ENCODE measurements at regions not wholly inside any gene's neighbourhood (a gene's known extent, or its start where the extent isn't known, plus 50 kb on each side); places are given as distances from the start of the nearest gene placed in this dataset.
"Not testable (repeated sequence)": the region's sequence is repeated elsewhere in the genome, so short reads cannot be mapped to it uniquely, and the experiment has no call there.

DNA sequence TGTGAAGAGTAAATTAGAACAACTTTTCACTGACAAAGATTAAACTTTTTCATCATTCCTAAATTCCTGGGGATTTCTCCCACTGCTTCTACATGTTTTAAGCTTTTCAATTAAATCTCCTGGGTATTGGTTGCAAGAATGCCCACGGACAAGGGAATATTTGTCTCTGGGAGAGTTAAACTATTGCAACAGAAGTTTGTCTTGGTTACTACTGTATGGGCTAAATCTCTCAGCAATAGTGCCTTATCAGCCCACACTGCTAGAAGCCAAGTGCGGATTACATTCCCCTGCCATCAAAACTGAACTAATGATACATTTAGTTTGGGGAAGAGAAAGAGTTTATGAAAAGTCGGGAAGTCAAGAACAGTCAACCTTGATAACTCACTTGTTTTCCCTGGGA lies 528.2 kb upstream of the C9orf72 start:
- DNase-seq (ENCODE audit: low read depth in 3 of 3): no peak

DNA sequence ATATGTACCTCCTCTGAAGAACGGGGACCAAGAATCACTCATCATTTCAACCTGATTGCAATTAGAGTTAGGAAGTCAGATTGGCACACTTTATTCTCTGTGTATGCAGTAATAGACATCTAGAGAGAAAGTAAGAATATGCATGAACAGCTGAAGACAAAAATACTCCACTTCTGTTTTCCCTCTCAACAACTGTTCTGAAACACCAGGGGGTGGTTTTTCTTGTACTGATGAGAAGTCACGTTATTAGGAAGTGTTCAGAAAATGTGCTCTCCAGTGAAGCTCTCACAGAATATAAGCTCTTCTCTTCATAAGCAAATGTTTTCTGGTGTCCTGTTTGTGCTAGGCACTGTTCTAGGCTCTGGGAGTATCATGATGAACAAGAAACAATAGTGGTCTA lies 531.7 kb upstream of the C9orf72 start:
- DNase-seq (ENCODE audit: low read depth in 3 of 3): no peak

DNA sequence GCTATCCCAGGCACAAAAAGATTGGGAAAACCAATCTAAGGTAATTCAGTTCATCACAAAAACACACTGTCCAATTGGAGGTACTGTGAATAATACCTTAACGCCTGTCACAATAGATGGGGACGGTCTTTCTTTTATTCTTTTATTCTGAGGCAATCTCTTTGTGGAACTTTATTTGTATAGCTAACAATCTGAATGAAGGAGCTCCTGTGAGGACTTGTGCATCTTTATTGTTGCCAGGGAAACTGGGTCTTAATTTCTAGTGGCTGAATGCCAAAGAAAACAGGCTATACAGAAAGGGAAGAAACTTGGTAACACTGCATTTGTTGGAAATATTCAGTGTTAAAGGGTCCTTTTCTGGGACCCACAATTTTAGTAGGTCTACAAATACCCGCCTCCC lies 546.9 kb upstream of the C9orf72 start:
- DNase-seq (ENCODE audit: low read depth in 3 of 3): no peak

DNA sequence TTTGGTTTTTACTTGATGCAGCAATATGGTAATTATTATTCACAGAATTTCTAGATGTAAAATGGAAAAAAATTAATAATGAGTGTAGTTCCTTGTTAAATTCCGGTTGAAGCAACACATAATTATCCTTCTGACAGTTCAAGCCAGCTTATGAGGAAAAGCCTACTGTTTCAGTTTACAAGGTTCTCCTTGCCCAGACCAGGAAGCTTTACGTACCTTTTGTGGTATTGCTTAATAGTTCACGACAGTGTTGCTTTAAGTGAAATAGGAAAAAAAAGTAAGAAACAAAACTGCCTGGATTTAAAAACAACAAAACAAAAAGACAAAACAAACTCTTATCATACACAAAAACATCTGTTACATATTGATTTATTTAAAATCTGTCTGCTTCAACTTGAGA lies 547.3 kb upstream of the C9orf72 start:
- DNase-seq (ENCODE audit: low read depth in 3 of 3): no peak

DNA sequence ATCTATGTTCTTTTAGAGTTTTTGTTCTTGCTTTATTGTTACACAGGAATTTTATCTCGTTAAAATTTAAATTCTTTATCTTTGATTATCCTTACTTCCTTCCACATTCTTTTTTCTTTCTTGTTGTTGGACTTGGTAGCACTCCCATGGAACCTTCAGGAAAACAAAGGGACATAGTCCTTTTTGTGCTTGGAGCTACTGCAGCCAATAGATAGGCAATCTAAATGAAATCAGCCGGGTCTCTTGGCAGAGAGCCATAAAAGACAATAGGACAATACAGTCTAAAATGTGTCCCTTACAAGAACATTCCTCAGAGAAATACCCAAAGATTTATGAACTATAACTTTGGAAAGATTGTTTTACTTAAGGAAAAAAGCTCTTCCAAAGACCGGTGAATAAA lies 548.1 kb upstream of the C9orf72 start:
- no peak for DNase-seq (ENCODE audit: low read depth in 3 of 3)

DNA sequence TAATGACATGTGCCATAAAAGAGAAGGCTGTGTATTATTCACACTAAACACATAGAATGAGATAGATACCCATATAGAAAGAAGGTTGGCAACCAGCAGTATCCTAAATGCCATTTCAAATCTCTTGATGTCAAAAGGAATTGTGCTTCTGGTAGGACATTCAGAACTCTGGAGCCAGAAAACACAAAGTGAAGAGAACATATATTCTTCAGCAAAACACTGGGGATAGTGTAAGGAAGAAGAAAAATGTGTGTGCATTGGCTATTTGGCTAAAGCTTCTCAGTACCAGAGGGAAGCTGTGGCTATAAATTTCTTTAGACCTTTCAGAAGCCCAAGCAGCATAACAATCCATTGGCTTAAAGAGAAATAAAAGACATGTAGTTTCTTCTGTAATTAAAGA lies 551.6 kb upstream of the C9orf72 start:
- DNase-seq (ENCODE audit: low read depth in 3 of 3): no peak

DNA sequence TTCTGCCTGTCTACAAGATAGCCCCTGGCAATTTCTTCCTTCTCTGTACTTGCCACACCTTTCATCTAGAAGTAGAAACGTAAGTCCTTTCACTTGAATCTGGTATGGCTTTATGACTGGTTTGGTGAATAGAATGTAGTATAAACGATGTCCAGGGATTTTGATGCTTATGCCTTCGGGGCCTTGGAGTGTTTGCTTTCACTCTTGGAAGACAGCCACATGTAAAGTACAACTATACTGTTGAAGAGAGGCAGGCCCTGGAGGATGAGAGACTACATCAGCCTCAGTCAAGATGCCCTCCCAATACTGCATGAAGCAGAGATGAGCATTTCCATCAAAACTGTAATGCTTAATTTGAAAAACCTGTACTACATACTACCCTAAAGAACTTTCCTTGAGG lies 553.8 kb upstream of the C9orf72 start:
- no peak for DNase-seq (ENCODE audit: low read depth in 3 of 3)

DNA sequence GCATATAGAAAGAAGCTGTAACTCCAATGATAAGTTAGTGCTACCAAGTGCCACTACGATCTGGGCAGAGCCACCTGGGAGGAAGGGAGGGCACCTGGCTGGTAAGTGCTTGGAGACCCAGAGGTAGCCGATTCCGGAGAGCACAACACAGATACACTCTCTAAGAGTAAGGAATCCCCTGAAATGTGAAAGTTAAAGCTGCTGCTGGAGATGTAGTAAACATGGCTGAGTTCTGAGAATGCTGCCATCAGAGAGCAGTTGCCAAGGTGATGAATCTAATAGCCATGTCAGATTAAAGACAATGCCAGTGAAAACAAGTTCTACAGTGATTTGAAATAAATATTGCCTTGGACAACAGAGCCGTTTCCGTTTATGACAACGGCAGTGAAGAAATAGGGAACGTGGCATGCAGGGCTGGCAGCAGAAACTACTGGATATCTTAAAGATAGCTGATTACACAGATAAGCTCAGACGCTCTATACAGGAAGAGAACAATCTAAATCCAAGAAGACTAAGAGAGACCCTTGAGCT lies 561.2 kb upstream of the C9orf72 start:
- no peak for DNase-seq (ENCODE audit: low read depth in 3 of 3)

DNA sequence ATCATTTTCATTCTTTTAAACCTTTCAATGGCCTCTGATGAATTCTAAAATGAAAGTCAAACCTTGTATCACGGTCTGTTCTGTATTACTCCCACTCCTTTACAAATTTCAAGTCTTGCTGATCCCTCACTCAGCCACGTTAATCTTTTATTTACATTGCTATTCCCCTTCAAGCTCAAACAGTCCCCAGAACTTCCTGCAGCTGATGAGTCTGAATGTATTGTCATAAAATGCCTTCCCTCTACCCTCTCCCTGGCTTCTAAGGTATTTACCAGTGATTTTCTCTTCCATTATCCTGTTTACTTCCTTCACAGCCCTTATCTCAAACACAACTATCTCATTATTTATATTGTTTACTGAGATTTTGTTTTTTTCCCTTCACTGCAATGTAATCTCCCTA lies 562.3 kb upstream of the C9orf72 start:
- DNase-seq (ENCODE audit: low read depth in 3 of 3): no peak

DNA sequence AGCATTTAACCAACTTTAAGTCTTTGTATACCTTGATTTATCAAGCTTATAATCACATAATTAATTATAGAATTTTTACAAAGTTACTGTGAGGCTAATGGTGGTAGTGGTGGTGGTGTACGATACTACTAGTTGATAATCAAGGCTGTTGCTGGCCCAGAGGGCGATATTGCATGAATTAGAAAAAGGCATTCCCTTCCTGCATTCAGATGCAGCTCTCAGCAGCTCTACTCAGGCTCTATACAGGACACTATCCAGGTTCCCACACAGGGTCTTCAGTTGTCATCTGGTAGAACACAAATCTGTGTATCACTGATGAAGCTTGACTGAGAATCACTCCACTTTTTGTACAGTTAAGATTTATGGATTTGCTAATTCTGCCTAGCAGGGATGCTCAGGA lies 562.8 kb upstream of the C9orf72 start:
- no peak for DNase-seq (ENCODE audit: low read depth in 3 of 3)

DNA sequence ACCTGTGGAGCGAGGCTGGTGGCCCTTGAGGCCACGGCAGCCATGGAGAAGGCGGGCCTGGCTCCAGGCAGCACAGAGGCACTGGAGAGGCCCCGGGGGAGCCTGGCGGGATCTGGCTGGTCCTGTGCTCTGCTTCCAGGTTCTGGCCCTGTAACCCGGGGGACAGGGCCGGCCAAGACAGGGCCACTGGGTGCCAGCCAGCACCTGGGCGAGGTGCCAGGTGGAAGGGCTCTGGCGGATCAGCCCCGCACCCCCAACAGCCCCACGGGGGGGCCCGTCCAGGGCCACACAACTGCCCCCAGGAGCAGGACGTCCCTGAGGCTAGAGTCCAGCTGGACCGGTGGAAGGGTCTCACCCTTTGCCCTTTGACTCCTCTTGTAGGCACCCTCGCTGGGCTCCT lies 574.1 kb upstream of the C9orf72 start:
- DNase-seq (ENCODE audit: low read depth in 3 of 3): not testable (repeated sequence)

DNA sequence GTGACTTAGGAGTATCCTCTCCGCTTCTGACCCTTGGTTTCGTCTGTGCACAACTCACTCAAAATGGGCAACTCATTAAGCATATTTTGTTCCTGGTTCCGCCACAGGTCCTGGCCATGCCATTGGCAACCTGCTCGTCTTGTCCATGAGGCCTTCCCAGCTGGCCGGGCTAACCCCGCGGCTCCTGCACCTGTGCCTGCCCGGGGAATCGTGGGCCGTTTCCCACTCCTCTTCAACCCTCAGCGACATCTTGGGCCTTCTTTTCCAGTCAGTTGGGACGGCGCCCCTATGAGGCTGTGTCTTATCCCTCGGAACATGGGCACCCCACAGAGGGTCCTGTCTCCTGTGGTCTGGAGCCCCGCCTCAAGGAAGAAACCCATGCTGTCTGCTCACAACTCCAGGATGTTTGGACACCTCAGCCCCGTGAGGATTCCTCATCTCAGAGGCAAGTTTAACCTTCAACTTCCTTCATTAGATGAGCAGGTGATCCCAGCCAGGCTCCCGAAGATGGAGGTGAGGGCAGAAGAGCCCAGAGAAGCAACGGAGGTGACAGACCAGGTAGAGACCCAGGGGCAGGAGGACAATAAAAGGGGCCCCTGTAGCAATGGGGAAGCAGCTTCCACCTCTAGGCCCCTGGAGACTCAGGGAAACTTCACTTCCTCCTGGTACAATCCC lies 574.8 kb upstream of the C9orf72 start:
- DNase-seq (ENCODE audit: low read depth in 3 of 3): not testable (repeated sequence)

DNA sequence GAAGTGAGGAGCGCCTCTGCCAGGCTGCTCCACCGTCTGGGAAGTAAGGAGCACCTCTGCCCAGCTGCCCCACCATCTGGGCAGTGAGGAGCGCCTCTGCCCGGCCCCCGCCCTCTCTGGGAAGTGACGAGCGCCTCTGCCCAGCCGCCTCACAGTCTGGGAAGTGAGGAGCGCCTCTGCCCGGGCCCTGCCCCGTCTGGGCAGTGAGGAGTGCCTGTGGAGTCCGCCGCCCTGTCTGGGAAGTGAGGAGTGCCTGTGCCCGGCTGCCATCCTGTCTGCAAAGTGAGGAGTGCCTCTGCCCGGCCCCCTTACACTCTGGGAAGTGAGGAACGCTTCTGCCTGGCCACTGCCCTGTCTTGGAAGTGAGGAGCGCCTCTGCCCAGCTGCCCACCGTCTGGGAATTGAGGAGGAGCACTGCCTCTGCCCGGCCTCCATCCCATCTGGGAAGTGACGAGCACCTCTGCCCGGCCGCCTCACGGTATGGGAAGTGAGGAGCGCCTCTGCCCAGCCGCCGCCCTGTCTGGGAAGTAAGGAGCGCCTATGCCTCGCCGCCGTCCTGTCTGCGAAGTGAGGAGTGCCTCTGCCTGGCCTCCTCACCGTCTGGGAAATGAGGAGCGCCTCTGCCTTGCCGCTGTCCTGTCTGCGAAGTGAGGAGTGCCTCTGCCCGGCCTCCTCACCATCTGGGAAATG lies 576.2 kb upstream of the C9orf72 start:
- DNase-seq (ENCODE audit: low read depth in 3 of 3): not testable (repeated sequence)

DNA sequence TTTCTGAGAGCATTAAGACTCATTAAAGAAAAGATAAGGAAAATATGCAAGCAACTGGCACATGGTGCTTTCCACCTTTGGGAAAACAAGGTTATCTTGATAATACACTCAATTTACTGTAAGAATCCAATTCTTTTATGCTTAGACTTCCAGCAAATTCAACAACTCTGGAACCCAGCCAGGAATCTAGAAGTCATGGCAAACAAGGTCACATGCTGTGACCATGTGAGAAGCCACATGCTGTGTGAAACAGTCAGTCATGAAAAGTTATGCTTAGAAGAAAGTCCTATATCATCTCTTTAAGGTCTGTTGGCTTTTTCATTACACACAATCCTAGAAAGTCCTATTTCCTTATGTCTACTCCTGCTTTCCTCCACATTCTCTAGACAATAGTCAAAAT lies 581.8 kb upstream of the C9orf72 start:
- no peak for DNase-seq (ENCODE audit: low read depth in 3 of 3)

DNA sequence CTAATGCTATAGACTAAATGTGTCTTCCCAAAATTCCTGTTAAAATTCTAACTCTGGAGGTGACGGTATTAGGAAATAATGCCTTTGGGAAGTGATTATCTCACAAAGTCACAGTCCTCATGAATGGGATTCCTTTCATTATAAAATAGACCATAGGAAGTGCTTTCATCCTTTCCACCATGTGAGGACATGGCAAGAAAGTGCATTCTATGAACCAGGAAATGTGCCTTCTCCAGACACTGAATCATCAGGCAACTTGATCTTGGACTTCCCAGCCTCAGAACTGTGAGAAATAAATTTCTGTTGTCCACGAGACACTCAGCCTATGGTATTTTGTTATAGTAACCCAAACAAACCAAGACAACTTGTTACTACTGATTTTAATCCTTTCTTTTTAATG lies 582.4 kb upstream of the C9orf72 start:
- no peak for DNase-seq (ENCODE audit: low read depth in 3 of 3)

DNA sequence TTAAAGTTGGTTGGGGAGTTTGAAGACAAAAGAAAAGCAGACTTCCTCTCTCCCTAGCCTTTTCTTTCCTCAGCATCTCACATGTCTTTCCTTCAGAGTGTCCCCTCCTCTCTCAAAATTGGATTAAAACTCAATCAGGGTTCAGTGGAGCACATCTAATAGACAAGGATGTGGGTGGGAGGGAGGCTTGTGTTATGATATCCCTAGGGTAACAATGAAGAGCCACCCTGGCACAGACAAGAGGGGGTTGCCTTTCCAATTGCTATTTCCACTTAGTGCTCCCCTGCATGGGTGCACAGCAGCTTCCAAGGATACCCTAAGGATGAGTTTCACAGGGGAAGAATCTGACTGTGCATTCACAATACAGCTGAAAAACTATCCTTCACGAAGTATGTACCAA lies 585.2 kb upstream of the C9orf72 start:
- DNase-seq (ENCODE audit: low read depth in 3 of 3): no peak

DNA sequence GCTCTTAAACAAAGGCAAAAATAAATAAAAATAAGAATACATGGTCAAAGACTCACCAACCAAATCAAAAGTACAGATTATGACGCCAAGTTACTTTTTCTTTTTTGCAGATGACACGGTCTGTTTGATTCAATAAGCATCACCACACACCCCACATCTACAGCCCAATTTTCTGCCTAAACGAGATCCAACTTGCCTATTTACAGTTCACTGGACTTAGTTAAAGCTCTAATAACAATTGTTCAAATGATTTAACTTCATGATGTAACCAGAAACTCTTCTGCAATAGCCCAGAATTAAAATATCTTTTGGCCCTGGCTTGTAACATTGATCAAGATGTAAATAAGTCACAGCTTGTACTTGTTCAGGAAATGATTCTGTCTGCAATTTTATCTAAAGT lies 590.3 kb upstream of the C9orf72 start:
- DNase-seq (ENCODE audit: low read depth in 3 of 3): no peak

DNA sequence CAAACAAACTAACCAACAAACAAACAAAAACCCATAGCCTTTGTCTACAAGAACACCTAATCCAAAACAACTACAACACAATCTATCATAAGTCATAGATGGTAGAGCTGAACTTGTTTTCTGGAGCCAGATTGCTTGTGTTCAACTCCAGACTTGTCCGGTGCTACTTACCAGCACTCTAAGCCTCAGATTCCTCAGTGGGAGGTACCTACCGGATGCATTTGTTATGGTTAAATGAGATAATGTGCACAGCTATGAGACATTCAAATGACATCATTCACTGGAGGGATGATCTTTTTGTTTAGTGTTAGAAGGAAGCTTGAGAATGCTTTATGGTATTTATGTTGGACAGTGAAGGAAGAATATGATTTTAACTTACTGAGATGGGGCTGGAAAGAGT lies 592.9 kb upstream of the C9orf72 start:
- DNase-seq (ENCODE audit: low read depth in 3 of 3): no peak

DNA sequence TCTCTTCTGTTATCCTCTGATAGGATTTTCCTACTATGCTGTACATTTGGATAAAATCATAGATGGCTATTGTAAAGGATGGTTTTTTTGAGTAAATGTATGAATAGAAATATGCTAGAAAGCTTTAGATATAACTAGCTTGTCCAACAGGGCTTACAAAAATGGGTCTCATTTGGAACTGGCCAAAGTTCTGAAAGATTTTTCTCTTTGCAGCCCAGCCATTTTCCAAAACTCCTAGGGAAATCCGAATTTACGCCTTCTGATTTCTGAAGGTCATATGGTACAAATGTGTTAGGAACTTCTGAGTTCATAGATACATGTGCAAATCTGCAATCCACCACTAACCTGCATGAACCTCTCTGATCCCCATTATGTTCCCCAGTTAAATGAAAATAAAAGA lies 603.9 kb upstream of the C9orf72 start:
- DNase-seq (ENCODE audit: low read depth in 3 of 3): no peak

DNA sequence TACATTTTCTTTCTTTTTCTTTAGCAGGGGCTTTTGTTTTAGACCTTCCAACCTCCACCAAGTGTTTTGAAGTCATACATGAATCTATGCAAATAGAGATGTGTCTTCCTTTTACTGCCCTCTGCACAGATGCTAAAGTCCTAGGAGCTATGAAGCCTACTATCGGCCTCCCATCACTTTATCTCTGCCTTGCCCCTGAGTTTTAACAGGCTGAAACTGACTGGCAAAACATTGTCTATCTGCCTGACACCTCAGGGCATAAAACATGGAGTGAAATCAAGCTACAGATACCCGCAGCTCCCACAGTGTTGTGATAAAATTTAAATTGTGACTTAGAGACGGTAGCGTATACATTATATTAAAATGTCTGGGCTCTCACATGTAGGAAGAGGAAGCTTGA lies 604.6 kb upstream of the C9orf72 start:
- no peak for DNase-seq (ENCODE audit: low read depth in 3 of 3)

DNA sequence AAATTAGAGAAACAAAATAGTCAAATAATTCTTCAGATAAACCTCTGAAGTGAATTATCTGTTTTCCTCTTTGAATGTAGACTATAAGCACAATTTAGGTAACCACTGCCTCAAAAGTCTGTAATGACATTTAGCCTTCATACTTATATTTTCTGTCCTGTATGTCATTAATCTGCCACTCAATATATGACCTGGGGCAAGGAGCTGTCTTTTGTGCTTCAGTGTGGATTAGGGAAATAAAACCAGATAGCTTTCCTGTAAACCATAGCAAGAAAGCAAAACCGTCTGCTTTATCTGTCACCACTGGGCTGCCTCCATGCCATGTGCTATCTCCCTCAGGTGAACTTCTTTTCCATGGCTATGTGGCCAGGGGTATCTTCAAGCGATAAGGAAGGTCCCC lies 606.6 kb upstream of the C9orf72 start:
- no peak for DNase-seq (ENCODE audit: low read depth in 3 of 3)

DNA sequence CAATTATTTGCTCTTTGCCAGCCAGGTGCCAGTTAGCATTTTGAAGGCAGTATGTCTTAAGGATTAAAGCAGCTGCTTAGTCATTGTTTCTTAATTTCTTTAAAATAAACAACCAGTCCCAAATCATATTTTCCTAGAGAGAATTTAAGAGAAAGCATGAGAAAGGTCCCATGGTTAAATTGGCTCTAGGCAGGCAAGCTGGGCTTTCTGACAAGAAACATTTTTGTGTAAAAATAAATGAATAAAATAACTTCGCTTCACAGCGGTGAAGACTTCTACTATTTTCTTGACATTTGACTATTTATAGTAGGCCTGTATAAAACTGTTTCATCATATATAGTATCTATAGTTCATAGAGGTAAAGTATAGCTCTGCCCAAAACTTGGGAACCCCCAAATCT lies 617.7 kb upstream of the C9orf72 start:
- no peak for DNase-seq (ENCODE audit: low read depth in 3 of 3)

DNA sequence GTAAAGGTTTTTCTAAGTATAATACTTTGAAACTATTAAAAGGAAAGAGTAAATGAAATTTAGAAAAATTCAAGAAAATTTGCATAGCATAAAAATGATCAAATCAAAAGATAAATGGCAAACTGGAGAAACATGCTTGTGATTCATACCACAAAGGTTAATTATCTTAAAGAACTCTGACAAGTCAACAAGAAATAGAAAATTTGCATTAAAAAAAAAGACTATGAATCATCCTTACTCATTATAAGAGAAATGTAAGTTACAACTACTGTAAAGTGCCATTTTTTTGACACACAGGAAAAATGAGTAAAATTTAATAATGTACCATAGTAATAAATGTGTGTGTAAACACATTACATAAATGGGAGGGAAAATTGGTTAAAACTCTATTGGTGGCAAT lies 624.4 kb upstream of the C9orf72 start:
- DNase-seq (ENCODE audit: low read depth in 3 of 3): no peak

DNA sequence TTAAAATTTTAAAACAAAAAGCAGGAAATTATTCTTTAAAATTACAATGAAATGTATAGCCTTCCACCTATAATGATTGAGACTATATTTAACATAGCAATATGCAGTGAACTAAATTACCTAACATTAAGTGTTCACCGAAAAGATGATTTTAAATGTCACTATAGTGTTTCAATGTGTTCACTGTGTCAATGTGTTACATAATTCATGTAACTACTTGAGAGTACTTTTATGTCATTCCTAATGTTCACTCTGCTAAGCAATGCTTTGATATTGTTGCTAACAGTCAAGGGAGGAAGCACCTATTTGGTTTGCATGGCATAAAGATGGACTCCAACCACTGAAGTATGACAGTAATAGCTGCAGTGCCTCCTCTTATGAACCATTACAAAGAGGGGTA lies 629.8 kb upstream of the C9orf72 start:
- no peak for DNase-seq (ENCODE audit: low read depth in 3 of 3)

Data from stimulated activated CD4-positive, alpha-beta T cell treated with anti-CD3 and anti-CD28 coated beads, TNF-alpha, amount 100 ng/mL, for 24 hours (primary cell).